VCaP (cell line): ENCODE measurements at regions not wholly inside any gene's neighbourhood (a gene's known extent, or its start where the extent isn't known, plus 50 kb on each side); places are given as distances from the start of the nearest gene placed in this dataset.
A peak's percentile ranks its signal among the peaks of the same experiment; 100 is the strongest.

Experiments
- H3K27ac ChIP-seq: fragments of 450-650 bp; 2 replicates; pipeline ENCODE4 v1.5.1; 2017
- CTCF ChIP-seq: fragments of 450-650 bp; conservative IDR thresholded peaks from 2 replicates; pipeline ENCODE4 v1.5.1; 2017; ENCODE audit warnings: mild to moderate bottlenecking, moderate library complexity

GRCh38 chr15:70351391-70351790, 253.7 kb upstream of the TLE3 start:
- no peak overlapping the region for H3K27ac ChIP-seq
- TF ChIP-seq CTCF: no peak

DNA sequence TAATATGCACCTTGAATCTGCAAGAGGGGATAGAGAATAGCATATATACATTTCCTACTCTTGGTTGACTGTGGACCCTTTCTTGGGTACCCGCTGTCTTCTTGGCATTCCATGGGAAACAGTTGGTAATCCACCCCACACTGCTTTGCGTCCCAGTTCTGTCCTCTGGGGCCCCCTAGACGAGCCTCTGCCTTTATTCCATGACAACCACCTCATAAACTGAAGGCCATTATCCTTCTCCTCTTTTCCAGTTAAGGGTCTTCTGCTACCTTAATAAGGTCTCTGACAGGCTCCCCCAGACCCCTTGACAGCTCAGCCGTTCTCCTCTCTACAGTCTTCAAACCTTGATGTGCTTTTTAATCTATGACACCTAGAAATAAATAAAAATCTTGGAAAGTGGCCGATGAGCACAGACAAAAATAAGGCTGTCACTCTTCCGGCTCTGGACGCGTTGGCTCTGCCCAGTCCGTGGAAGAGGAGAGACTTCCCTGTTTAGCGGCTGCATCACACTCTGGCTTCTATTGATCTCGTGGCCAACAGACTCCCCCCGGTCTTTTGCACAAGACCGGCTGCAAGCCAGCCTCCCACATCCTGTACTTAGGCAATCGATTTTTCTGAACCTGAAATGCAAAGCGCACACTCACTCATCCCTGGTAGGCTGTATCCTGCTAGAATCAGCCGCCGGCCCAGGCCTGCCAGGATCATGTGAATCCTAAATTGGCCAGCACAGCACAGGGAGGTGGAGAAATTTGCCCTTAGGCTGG, 251.0 kb upstream of the TLE3 start:
- no peak for TF ChIP-seq CTCF
- no peak overlapping the region for H3K27ac ChIP-seq

GRCh38 chr15:70348226-70348543, 250.5 kb upstream of the TLE3 start:
- no peak for TF ChIP-seq CTCF
- H3K27ac ChIP-seq: no peak overlapping the region

DNA sequence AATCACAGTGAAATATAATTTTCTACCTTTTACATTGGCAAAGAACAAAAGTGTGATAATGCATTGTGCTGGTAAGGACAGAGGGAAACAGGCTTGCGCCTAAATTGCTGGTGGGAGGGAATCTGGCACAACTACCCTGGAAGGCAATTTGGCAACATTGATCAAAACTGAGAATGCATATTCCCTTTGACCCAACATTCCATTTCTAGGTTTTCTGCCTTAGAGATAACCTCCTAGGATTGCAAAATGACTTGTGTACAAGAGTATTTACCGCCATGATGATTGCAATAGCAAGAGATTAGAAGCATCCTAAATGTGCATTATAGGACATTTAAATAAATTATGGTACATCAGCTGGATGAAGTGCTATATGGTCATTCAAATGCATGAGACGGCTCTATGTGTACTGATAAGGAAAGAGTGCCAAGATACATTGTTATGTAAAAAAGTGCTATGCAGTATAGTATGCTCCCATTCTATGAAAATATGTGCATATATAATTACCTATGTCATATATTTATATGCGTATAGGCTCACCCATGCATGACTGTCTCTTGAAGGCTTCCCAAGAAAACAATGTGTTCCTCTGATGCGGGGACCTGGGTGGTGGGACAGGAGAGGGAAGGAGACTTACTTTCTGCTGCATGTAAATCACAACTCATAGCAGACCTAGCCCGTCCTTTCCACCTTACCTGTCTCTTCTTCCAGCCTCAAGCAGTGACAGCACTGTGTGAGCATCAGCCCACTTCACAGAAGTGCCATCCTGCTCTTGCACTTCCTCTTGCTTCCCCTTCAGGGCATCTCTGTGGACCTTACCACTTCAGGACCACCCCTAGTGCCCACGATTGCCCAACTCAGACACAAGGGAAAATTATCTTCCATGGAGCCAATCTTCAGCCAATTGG, 249.9 kb upstream of the TLE3 start:
- no peak for TF ChIP-seq CTCF
- H3K27ac ChIP-seq: no peak overlapping the region

- 0 out of 2 replicates have a peak overlapping the region, but pooled peaks have one; percentile 8 for H3K27ac ChIP-seq
- no peak for TF ChIP-seq CTCF
Observed at GRCh38 chr15:70345251-70346019, 247.7 kb upstream of the TLE3 start.

GRCh38 chr15:70344666-70345065, 246.9 kb upstream of the TLE3 start:
- TF ChIP-seq CTCF: no peak
- 0 out of 2 replicates have a peak overlapping the region, but pooled peaks have one; percentile 8 for H3K27ac ChIP-seq
